ENCODE measurements at regions not wholly inside any gene's neighbourhood (a gene's known extent, or its start where the extent isn't known, plus 50 kb on each side); places are given as distances from the start of the nearest gene placed in this dataset.

DNA sequence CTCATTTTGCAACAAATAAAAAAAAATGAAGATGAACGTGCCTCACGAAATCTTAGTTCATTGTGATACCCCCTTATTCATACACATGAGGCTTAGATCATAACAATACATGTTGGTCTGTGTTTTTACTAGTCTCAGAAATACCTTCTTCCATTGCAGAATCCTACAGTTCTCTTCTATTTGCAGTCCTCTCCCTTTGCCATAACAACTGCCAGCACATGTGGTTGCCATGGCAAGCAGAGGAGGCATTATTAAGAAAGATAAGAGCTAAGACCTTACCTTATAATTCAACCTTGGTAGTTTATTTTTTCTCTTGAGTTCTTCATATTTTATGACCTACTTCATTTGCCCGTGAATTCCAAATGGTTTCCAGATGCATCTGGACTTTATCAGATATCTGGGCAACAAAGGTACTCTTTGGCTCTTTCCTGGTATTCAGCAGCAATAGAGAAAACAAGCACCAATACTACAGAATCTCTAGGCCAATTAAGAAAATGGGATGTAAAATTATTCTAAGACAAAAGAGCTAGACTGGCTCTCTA lies 524.0 kb downstream of the CMPK2 start:
- Histone ChIP-seq H3K4me1 (peaks cover 0 to 12% (median 0%) of the 10 kb centered on the region in 6 donors), H3K4me3 (no peak overlapping the region), H3K27ac (no peak overlapping the region), H3K27me3 (replicated peaks in 1 of 7) (no peaks in the 10 kb centered on the region), H3K36me3 (no peaks in the 10 kb centered on the region), H3K9me3 (no peaks in the 10 kb centered on the region)
- no peak for TF ChIP-seq POLR2AphosphoS5 (IDR thresholded peaks at IDR 0.05)
- TF ChIP-seq, protein P1, sequence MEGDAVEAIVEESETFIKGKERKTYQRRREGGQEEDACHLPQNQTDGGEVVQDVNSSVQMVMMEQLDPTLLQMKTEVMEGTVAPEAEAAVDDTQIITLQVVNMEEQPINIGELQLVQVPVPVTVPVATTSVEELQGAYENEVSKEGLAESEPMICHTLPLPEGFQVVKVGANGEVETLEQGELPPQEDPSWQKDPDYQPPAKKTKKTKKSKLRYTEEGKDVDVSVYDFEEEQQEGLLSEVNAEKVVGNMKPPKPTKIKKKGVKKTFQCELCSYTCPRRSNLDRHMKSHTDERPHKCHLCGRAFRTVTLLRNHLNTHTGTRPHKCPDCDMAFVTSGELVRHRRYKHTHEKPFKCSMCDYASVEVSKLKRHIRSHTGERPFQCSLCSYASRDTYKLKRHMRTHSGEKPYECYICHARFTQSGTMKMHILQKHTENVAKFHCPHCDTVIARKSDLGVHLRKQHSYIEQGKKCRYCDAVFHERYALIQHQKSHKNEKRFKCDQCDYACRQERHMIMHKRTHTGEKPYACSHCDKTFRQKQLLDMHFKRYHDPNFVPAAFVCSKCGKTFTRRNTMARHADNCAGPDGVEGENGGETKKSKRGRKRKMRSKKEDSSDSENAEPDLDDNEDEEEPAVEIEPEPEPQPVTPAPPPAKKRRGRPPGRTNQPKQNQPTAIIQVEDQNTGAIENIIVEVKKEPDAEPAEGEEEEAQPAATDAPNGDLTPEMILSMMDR (IDR thresholded peaks at IDR 0.05 in 8 of 11, conservative IDR thresholded peaks at IDR 0.05 in 3 of 11), result no peak
- no peak for TF ChIP-seq POLR2A (IDR thresholded peaks at IDR 0.05)
- DNase-seq, result no peak
- WGBS, 5 donors, result 81 to 94% (median 85%) methylated on average over 3 of the region's 3 CpGs
- intact Hi-C loops (cut with DNase I; ENCODE audit: low total_unique reads), result no loop called here

DNA sequence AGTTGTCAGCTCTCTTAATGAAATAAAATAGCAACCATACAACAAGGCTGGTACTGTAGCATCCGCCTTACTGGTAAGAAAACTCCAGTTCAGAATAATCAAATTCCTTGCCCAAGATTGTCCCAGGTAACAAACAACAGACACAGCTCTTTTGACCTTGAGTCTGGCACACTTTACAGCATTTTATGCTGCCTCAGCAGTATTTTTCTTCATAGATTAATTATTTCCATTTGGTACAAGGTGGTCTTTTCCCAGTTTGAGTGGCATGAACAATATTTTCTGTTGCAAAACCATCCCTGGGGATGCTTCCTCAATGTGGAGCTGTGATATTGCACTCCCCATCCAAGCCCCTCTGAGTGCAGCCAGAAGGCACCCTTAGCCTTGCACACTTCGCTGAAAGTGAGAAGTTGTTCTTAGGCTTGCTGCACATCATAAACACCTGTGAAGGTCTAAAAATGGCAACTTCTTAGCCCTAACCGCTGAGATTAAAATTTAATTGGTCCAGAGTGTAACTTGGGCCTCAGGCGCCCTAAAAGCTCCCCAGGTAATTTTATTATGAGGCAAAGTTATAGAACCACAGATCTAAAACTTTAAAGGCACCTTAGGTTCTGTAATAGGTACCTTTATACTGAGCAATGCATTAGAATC lies 523.3 kb downstream of the CMPK2 start:
- TF ChIP-seq POLR2A (IDR thresholded peaks at IDR 0.05), result no peak
- TF ChIP-seq, protein P1 (IDR thresholded peaks at IDR 0.05 in 8 of 11, conservative IDR thresholded peaks at IDR 0.05 in 3 of 11), result no peak
- TF ChIP-seq POLR2AphosphoS5 (IDR thresholded peaks at IDR 0.05), result no peak
- Histone ChIP-seq H3K27ac (no peak overlapping the region), H3K4me3 (no peak overlapping the region), H3K9me3 (no peaks in the 10 kb centered on the region), H3K4me1 (peaks cover 0 to 12% (median 0%) of the 10 kb centered on the region in 6 donors), H3K27me3 (replicated peaks in 1 of 7) (no peaks in the 10 kb centered on the region), H3K36me3 (no peaks in the 10 kb centered on the region)
- intact Hi-C loops (cut with DNase I; ENCODE audit: low total_unique reads), result no loop called here
- no peak for DNase-seq
- 73 to 83% (median 79%) methylated on average over 4 of the region's 4 CpGs for WGBS, 5 donors

DNA sequence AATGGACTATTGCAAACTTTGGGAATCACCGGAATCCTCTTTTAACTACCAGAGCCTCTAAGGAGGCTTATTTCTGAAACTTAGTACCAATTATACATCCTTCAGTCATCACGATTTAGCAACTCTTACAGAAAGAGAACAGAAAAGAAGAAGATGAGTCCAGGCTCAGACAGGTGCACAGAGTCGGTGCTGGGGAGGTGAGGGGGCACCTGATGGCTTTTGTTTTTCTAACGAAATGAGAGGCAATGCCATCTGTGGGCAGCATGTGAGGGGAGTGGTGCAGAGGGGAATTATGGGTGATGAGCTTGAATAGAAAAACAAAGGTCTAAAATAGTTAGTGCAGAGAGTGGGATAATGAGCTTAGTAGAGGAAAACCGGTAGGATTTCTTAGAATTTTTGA lies 522.6 kb downstream of the CMPK2 start:
- no peaks in the 10 kb centered on the region for H3K9me3 ChIP-seq
- intact Hi-C loops (cut with DNase I; ENCODE audit: low total_unique reads), result no loop called here
- no peak overlapping the region for H3K27ac ChIP-seq
- peaks cover 0 to 12% (median 0%) of the 10 kb centered on the region in 6 donors for H3K4me1 ChIP-seq
- no peak for DNase-seq
- 74 to 84% (median 81%) methylated on average over 5 of the region's 5 CpGs for WGBS, 5 donors
- H3K27me3 ChIP-seq (replicated peaks in 1 of 7), result no peaks in the 10 kb centered on the region
- H3K4me3 ChIP-seq, result no peak overlapping the region
- TF ChIP-seq POLR2AphosphoS5 (IDR thresholded peaks at IDR 0.05) (no peak), POLR2A (IDR thresholded peaks at IDR 0.05) (no peak)
- TF ChIP-seq, protein P1 (IDR thresholded peaks at IDR 0.05 in 8 of 11, conservative IDR thresholded peaks at IDR 0.05 in 3 of 11), result no peak
- no peaks in the 10 kb centered on the region for H3K36me3 ChIP-seq

DNA sequence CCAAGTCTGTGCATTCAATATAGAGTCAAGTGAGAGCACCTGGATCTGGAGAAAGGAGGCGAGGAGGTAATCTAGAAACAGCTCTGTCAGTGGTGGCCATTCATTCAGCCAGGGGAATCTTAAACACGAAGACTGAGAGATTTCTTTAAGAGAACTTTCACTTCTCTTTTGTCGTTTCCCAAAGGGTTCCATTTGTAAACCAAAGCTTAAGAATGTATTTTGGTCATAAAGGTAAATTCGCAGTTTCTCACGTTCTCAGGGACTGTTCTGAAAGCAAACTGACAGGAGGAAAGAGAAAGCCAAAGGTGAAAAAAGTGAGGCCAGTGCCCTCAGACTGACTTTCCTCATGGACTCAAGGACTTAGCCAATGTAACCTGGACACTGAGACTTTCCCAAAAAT lies 513.5 kb downstream of the CMPK2 start:
- no peak overlapping the region for H3K4me3 ChIP-seq
- 48 to 74% (median 61%) methylated on average over 5 of the region's 5 CpGs for WGBS, 5 donors
- no peaks in the 10 kb centered on the region for H3K27me3 ChIP-seq (replicated peaks in 1 of 7)
- TF ChIP-seq, protein P1 (IDR thresholded peaks at IDR 0.05 in 8 of 11, conservative IDR thresholded peaks at IDR 0.05 in 3 of 11), result no peak
- TF ChIP-seq POLR2A (IDR thresholded peaks at IDR 0.05), result no peak
- TF ChIP-seq POLR2AphosphoS5 (IDR thresholded peaks at IDR 0.05), result no peak
- no peaks in the 10 kb centered on the region for H3K9me3 ChIP-seq
- peak overlapping the region in 7 of 8 donors; percentile 16 to 57 (median 30) for H3K27ac ChIP-seq
- DNase-seq, result no peak
- H3K4me1 ChIP-seq, result peaks cover 0 to 7% (median 3%) of the 10 kb centered on the region in 6 donors
- H3K36me3 ChIP-seq, result no peaks in the 10 kb centered on the region
- intact Hi-C loops (cut with DNase I; ENCODE audit: low total_unique reads), result no loop called here

Measured in spleen (tissue), 11 donors.